HG03571 (cell line): ENCODE measurements at regions not wholly inside any gene's neighbourhood (a gene's known extent, or its start where the extent isn't known, plus 50 kb on each side); places are given as distances from the start of the nearest gene placed in this dataset.

ENCODE experiments used
- ATAC-seq: cut with Tn5 transposase; IDR thresholded peaks from one replicate; pipeline ENCODE4 v1.9.1; 2021; ENCODE audit not compliant: unreplicated experiment

- ATAC-seq: no peak
Measured at GRCh38 chr7:25994433-25994994, 157.5 kb upstream of the NFE2L3 start.

GRCh38 chr7:25995216-25995615 lies 156.8 kb upstream of the NFE2L3 start:
- no peak for ATAC-seq

DNA sequence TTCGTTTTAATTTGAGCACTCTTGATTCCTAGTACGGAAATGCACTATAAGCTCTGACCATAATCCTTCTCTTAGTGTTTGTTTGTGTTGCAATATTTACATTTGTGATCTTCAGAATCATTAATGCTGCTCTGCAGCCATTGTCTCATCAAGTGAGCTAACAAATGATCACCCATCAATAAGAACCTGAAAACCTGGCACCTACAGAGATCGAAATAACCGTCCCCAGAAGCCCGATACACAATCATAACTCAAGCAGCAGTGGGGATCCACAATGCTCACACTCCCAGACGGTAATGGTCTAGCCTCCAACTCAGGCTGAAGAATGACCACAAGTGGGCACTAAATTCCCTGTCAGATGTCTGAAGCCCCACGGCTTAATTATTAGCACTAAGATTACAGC lies 156.0 kb upstream of the NFE2L3 start:
- ATAC-seq: no peak

DNA sequence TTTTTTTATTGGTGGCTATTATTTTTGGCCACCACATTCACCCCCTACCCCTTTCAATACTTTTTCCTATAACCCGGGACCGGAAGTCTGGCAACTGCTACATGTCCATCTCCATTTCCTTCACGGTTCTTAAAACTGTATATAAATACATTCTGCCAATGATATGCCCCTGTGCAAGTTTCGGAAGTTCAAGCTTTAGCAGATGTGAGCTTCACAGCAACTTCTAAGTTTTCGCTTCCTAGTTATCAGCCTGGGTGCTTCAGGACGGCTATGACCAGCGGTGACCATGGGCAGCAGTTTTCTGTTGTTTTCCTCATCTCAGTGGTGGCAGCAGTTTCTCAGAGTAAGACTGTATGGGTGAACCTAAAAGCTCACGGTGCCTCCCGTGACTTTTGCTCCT lies 153.5 kb upstream of the NFE2L3 start:
- no peak for ATAC-seq

DNA sequence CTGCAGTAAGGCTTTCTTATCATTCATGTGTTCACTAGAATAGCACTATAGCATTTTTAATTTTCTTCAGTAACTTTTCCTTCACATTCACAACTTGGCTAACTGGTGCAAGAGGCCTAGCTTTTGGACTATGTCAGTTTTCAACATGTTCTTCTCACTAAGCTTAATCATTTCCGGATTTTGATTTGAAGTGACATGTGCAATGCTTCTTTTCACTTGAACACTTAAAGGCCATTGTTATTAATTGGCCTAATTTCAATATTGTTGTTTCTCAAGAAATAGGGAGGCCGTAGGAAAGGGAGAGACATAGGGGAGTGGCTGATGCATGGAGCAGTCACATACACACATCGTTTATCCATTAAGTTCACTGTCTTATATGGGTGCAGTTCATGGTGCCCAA lies 151.2 kb upstream of the NFE2L3 start:
- no peak for ATAC-seq

DNA sequence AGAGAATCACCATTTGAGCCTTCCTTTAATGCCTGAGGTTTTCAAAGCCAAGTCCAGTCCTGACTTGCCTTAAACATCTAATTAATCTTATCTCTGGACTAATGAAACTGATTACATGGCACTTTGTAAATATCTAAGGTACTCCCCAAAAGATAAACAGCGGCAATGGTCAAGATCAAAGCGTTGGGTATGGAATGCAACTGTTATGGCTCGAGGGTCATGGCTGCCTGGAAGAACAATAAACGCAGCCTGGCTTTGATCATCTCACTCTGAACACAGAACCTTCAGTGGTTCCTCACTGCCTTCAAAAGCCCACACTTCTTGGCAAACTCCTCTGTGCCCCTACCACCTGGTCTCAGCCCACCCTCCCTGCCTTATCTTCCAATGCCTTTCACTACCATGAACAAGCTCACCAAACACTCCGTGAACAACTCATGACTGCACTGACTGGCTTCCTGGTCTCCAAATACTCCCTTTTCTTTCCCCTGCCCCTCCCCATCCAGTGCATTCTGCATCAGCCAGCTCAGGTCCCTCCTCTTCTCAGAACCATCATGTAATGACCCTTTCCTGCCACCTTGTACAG lies 150.2 kb upstream of the NFE2L3 start:
- ATAC-seq: no peak

DNA sequence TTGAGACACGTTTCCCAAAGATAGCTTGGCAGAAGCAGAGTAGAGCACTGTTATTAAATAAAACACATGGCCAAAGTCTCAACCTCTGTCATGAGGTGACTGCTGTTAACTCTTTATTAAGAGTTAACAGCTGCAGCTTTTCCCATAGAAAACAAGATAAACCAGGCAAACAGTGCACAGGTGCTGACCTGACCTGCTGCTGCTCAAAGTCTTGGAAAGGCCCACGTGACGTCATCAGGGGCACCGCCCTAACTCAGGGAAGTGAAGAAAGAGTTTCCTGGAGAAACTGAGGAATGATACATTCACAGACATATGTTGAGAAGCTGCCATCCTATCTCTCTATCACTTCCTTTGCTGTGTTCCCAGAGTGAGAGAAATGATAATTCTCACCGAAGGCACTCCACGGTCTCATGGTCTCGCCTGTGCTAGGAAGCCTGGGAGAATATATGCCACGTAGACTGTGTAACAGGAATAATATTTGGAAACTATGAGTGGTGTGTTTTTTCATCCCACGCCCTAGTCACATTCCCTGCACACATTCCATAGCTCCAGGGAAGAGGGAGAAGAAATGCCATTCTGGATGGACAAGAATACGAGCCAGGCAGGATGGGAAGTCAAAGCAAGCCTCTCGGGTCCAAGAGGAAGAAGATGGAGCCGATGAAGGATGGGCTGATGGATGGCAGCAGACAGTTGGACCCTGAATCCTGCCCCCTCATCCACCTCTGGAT lies 146.2 kb upstream of the NFE2L3 start:
- ATAC-seq: no peak

DNA sequence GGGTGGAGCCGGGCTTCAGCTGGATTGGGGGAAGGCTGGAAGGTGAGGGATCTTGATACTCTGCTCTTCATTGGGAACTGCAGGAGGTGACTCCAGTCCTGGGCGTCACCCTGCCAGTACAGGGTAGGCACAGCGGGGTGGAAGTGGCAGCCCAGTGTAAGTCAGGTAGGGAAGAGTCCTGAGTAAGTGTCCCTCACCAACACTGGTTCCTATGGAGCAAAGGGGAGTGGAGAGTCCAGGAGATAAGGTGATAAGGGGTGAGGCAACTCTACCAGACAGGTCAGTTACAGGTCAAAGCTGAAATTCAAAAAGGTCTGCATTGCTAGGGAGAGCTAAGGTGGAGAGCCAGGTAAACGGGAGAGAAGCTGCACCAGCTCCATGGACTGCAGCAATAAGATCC lies 145.6 kb upstream of the NFE2L3 start:
- no peak for ATAC-seq

GRCh38 chr7:26007510-26007909 lies 144.5 kb upstream of the NFE2L3 start:
- ATAC-seq: no peak

DNA sequence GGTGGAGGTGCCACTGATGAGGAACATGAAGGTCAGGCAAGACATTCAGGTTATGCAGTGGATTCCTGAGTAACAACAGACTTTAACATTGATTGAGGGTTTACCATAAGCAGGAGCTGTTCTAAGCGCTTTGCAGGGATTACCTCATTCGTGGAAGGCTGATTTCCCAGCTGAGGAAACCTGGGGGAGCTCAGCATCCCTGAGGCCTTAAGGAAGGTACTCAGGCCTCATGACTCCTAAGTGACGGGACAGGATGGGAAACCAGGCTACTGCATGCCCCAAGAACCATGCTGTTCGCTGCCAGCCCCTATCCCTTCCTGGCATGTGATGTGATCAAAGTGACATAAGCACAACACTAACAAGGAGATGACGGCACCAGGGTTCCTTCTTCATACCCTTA lies 143.6 kb upstream of the NFE2L3 start:
- no peak for ATAC-seq

DNA sequence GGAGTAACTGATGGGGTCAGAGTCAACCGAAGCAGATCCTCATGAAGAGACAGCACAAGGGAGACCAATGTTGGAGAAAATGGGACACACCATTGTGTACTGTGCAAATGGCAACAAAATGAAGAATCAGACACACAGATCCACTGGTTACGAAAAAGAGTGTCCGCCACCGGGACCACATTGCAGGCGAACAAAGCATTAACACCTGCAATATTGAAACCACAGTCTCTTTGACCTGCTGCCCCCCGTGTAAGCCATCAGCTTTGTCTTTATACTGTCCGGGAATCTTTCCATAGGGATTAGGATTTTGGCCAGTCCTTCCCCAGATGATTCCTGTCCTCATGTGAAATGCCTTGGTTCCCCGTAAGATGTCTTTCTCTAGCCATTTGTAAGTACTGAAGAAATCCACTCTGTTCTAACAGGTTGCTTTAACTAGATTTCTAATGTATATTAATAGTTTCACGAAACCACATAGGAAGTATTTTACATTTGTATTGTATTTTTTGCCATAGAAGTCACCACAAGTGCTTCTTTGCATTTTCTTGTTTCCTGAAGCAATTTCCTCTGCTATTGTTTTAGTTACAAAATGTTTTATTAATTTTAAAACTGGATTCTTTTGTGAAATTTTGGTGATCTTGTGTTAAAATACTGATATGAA lies 140.8 kb upstream of the NFE2L3 start:
- ATAC-seq: peak; percentile 60

DNA sequence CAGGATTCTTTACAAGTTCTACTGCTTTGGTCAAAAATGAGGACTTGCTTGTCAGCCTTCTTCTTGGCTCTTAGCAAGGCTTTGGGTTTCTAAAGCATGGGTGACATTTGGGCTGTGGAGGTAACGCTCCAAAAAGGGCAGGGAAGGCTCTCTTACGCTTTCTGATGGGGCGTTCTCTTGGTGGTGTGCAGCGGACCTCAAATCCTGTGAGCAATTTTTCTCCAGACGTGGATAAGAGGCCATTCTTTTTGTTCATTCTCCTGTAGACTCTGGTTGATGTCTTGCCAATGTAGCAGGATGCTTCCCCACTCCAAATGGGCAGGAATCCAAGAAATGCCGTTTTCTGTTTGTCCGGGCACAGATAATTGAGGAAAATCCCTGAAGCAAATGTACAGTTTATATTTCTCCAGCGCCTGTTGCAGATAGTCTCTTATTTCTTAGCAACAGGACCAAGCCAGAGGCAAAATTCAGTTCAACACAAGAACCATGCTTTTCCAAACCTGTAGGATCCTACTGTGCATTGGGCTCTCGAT lies 138.4 kb upstream of the NFE2L3 start:
- ATAC-seq: no peak

- no peak for ATAC-seq
Measured at GRCh38 chr7:26022982-26023381, 129.0 kb upstream of the NFE2L3 start.

GRCh38 chr7:26029911-26030310 lies 122.1 kb upstream of the NFE2L3 start:
- ATAC-seq: no peak

GRCh38 chr7:26034391-26034790 lies 117.6 kb upstream of the NFE2L3 start:
- ATAC-seq: no peak

DNA sequence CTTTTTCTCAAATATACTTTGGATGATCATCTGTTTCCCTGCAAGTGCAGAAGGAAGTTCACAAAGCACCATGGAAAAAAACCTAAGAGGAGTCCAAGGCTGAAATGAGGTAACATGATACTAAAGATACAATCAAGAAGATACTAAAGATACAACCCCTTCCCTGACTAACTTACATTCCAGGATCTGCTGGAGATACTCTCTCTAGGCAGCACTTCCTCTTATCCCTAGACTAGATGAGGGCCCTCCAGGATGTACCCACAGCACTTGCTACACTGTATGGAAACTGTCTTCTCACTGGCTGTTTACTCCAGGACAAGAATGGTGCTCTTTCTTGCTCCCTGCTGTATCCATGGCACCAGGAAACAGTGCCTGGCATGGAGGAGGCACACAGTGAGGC lies 116.4 kb upstream of the NFE2L3 start:
- no peak for ATAC-seq

GRCh38 chr7:26036092-26036491 lies 115.9 kb upstream of the NFE2L3 start:
- ATAC-seq: no peak

DNA sequence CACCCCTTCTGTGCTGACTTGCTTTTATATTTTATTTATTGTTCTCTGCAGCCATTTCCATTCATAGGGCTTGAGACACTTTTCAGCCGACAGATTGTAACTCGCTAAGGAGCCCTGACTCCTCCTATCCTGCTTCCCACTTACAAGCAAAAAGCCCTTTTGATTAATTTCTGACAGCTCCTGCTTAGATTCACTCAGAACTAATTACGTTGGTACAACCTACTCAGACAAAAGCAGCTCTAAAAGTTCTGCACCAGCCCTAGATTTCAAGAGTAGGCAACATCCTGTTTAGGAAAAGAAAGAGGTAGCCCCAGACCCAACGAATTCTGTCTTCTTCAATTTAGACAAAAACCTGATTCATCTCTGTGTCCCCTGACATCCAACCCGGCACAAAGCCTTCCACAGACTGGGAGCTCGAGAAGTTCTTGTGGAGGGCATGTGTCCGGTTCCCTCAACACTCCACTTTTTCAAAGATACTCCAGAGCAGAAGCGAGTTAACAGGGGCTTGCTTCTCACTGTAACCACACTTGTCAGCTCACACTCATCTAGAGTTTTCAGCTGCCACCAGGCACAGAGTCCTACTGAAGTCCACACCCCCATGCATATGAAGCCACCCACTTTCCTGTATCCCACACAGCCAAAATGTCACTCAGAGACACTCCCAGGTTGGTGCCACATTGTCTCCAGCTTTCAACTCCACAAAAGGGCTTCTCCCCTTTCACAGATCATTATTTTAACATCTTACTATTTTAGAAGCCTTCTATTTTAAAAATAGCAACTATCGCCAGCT lies 113.6 kb upstream of the NFE2L3 start:
- no peak for ATAC-seq

DNA sequence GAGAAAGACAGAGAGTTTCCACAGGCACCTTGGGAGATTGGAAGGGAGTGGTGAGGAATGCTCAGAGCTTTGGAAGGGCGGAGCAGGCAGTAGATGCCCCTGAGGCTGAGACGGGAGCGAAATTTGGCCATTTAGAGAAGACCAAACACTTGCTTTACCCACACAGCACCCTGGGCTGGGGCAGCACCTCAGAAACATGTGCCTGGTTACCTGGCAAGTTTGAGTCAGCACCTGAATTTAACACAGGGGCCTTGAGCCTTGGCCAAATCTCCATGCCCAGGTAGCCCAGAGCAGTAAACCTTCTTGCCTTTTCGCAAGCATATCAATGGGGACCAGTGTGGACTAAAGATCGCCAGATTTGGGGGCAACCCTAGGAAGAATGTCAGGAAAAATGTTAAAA lies 111.9 kb upstream of the NFE2L3 start:
- no peak for ATAC-seq

- no peak for ATAC-seq
Measured at GRCh38 chr7:26042237-26042636, 109.8 kb upstream of the NFE2L3 start.

GRCh38 chr7:26043801-26044200 lies 108.2 kb upstream of the NFE2L3 start:
- no peak for ATAC-seq
